ENCODE measurements at regions not wholly inside any gene's neighbourhood (a gene's known extent, or its start where the extent isn't known, plus 50 kb on each side); places are given as distances from the start of the nearest gene placed in this dataset.

GRCh38 chr14:65993996-65994395, 492.2 kb upstream of the CCDC196 start:
- TF ChIP-seq ZFX (IDR thresholded peaks at IDR 0.05) (no peak), CTCF (conservative IDR thresholded peaks at IDR 0.05) (no peak)
- no peak overlapping the region for H3K27ac ChIP-seq

- TF ChIP-seq ZFX (IDR thresholded peaks at IDR 0.05) = no peak
- TF ChIP-seq CTCF (conservative IDR thresholded peaks at IDR 0.05) = no peak
- no peak overlapping the region for H3K27ac ChIP-seq
Observed at GRCh38 chr14:65997347-65997746, 488.8 kb upstream of the CCDC196 start.

- no peak overlapping the region for H3K27ac ChIP-seq
- TF ChIP-seq CTCF (conservative IDR thresholded peaks at IDR 0.05) = no peak
- no peak for TF ChIP-seq ZFX (IDR thresholded peaks at IDR 0.05)
Observed at GRCh38 chr14:65999865-66000264, 486.3 kb upstream of the CCDC196 start.

- no peak overlapping the region for H3K27ac ChIP-seq
- TF ChIP-seq CTCF (conservative IDR thresholded peaks at IDR 0.05) (no peak), ZFX (IDR thresholded peaks at IDR 0.05) (no peak)
Observed at GRCh38 chr14:66000766-66001165, 485.4 kb upstream of the CCDC196 start.

- TF ChIP-seq CTCF (conservative IDR thresholded peaks at IDR 0.05) (no peak), ZFX (IDR thresholded peaks at IDR 0.05) (no peak)
- no peak overlapping the region for H3K27ac ChIP-seq
Observed at GRCh38 chr14:66001356-66001755, 484.8 kb upstream of the CCDC196 start.

GRCh38 chr14:66003082-66003730, 483.0 kb upstream of the CCDC196 start:
- H3K27ac ChIP-seq = no peak overlapping the region
- TF ChIP-seq CTCF (conservative IDR thresholded peaks at IDR 0.05) (no peak), ZFX (IDR thresholded peaks at IDR 0.05) (no peak)

- TF ChIP-seq ZFX (IDR thresholded peaks at IDR 0.05) (no peak), CTCF (conservative IDR thresholded peaks at IDR 0.05) (no peak)
- H3K27ac ChIP-seq = no peak overlapping the region
Observed at GRCh38 chr14:66005900-66006434, 480.2 kb upstream of the CCDC196 start.
